ENCODE measurements at regions not wholly inside any gene's neighbourhood (a gene's known extent, or its start where the extent isn't known, plus 50 kb on each side); places are given as distances from the start of the nearest gene placed in this dataset.

GRCh38 chr11:15378941-15379340 lies 264.2 kb downstream of the INSC start:
- TF ChIP-seq REST (IDR thresholded peaks at IDR 0.05; ENCODE audit: insufficient read depth in 1 of 2, low read depth in 2 of 2, low read length in 2 of 2), result no peak
- TF ChIP-seq POLR2AphosphoS5 (IDR thresholded peaks at IDR 0.05; ENCODE audit: low read depth, low read length), result no peak
- TF ChIP-seq TAF1 (IDR thresholded peaks at IDR 0.05; ENCODE audit: borderline replicate concordance, insufficient read depth, low read length), result no peak
- no peak for TF ChIP-seq FOXP2 (optimal IDR thresholded peaks at IDR 0.05; ENCODE audit: borderline replicate concordance, extremely low read depth, extremely low read length, insufficient read depth)
- no peak for TF ChIP-seq SIN3A (IDR thresholded peaks at IDR 0.05; ENCODE audit: borderline replicate concordance, insufficient read depth, low read length)
